ENCODE measurements at regions not wholly inside any gene's neighbourhood (a gene's known extent, or its start where the extent isn't known, plus 50 kb on each side); places are given as distances from the start of the nearest gene placed in this dataset.
"Not testable (repeated sequence)": the region's sequence is repeated elsewhere in the genome, so short reads cannot be mapped to it uniquely, and the experiment has no call there.

GRCh38 chr15:63434576-63435186, 53.0 kb upstream of the CA12 start:
- Mint-ChIP-seq H3K4me1 (peaks cover 7% of the 10 kb centered on the region in 2 donors), H3K4me3 (no peak overlapping the region), H3K27me3 (peaks cover 0 to 8% of the 10 kb centered on the region in 2 donors), H3K27ac (no peak overlapping the region), H3K36me3 (no peaks in the 10 kb centered on the region), H3K9me3 (no peaks in the 10 kb centered on the region)
- ATAC-seq (replicated peaks) (no peak), DNase-seq (no peak)

- peaks cover 7% of the 10 kb centered on the region in 2 donors for H3K4me1 Mint-ChIP-seq
- no peak for ATAC-seq (replicated peaks)
- no peak overlapping the region for H3K4me3 Mint-ChIP-seq
- no peaks in the 10 kb centered on the region for H3K36me3 Mint-ChIP-seq
- H3K9me3 Mint-ChIP-seq: no peaks in the 10 kb centered on the region
- no peak overlapping the region for H3K27ac Mint-ChIP-seq
- peaks cover 0 to 8% of the 10 kb centered on the region in 2 donors for H3K27me3 Mint-ChIP-seq
- DNase-seq: no peak
Observed at GRCh38 chr15:63435204-63435820, 53.7 kb upstream of the CA12 start.

- no peak for DNase-seq
- H3K27me3 Mint-ChIP-seq: peaks cover 0 to 8% of the 10 kb centered on the region in 2 donors
Observed at GRCh38 chr15:63436341-63436740, 54.7 kb upstream of the CA12 start.

GRCh38 chr15:63436872-63437375, 55.3 kb upstream of the CA12 start:
- H3K4me3 Mint-ChIP-seq: no peak overlapping the region
- ATAC-seq (replicated peaks): peak; percentile 54 to 67
- H3K36me3 Mint-ChIP-seq: no peaks in the 10 kb centered on the region
- no peak for DNase-seq
- peaks cover 7% of the 10 kb centered on the region in 2 donors for H3K4me1 Mint-ChIP-seq
- H3K9me3 Mint-ChIP-seq: no peaks in the 10 kb centered on the region
- H3K27me3 Mint-ChIP-seq: peaks cover 0 to 8% of the 10 kb centered on the region in 2 donors
- H3K27ac Mint-ChIP-seq: peak overlapping the region; percentile 9

More at GRCh38 chr15:63436341-63436740, 54.7 kb upstream of the CA12 start:
- no peaks in the 10 kb centered on the region for H3K9me3 Mint-ChIP-seq
- no peak overlapping the region for H3K4me3 Mint-ChIP-seq
- no peak for ATAC-seq (replicated peaks)
- H3K4me1 Mint-ChIP-seq: peaks cover 7% of the 10 kb centered on the region in 2 donors
- H3K36me3 Mint-ChIP-seq: no peaks in the 10 kb centered on the region
- no peak overlapping the region for H3K27ac Mint-ChIP-seq

GRCh38 chr15:63439536-63440264, 58.1 kb upstream of the CA12 start:
- Mint-ChIP-seq H3K4me1 (peaks cover 7% of the 10 kb centered on the region in 2 donors), H3K36me3 (no peaks in the 10 kb centered on the region), H3K27me3 (no peaks in the 10 kb centered on the region), H3K4me3 (no peak overlapping the region), H3K27ac (no peak overlapping the region), H3K9me3 (no peaks in the 10 kb centered on the region)
- no peak for DNase-seq
- ATAC-seq (replicated peaks): no peak

- Mint-ChIP-seq H3K4me1 (peaks cover 7% of the 10 kb centered on the region in 2 donors), H3K36me3 (no peaks in the 10 kb centered on the region), H3K4me3 (no peak overlapping the region), H3K27me3 (no peaks in the 10 kb centered on the region), H3K27ac (no peak overlapping the region), H3K9me3 (no peaks in the 10 kb centered on the region)
- ATAC-seq (replicated peaks): no peak
- no peak for DNase-seq
Observed at GRCh38 chr15:63440265-63440648, 58.6 kb upstream of the CA12 start.

GRCh38 chr15:63440756-63441155, 59.1 kb upstream of the CA12 start:
- ATAC-seq (replicated peaks) (no peak), DNase-seq (no peak)
- no peak overlapping the region for H3K4me3 Mint-ChIP-seq
- no peaks in the 10 kb centered on the region for H3K36me3 Mint-ChIP-seq
- no peak overlapping the region for H3K27ac Mint-ChIP-seq
- H3K4me1 Mint-ChIP-seq: peaks cover 5 to 7% of the 10 kb centered on the region in 2 donors
- no peaks in the 10 kb centered on the region for H3K27me3 Mint-ChIP-seq
- H3K9me3 Mint-ChIP-seq: no peaks in the 10 kb centered on the region

GRCh38 chr15:63441266-63441665, 59.6 kb upstream of the CA12 start:
- DNase-seq (no peak), ATAC-seq (replicated peaks) (no peak)
- Mint-ChIP-seq H3K27me3 (no peaks in the 10 kb centered on the region), H3K27ac (no peak overlapping the region), H3K36me3 (no peaks in the 10 kb centered on the region), H3K9me3 (no peaks in the 10 kb centered on the region), H3K4me3 (no peak overlapping the region), H3K4me1 (peaks cover 5 to 7% of the 10 kb centered on the region in 2 donors)

- H3K27ac Mint-ChIP-seq: no peak overlapping the region
- DNase-seq (no peak), ATAC-seq (replicated peaks) (no peak)
- H3K36me3 Mint-ChIP-seq: no peaks in the 10 kb centered on the region
- H3K27me3 Mint-ChIP-seq: no peaks in the 10 kb centered on the region
- H3K4me3 Mint-ChIP-seq: no peak overlapping the region
- H3K9me3 Mint-ChIP-seq: no peaks in the 10 kb centered on the region
- peaks cover 0 to under 1% of the 10 kb centered on the region in 2 donors for H3K4me1 Mint-ChIP-seq
Observed at GRCh38 chr15:63442080-63442479, 60.4 kb upstream of the CA12 start.

GRCh38 chr15:63444611-63445010, 59.8 kb upstream of the USP3 start:
- Mint-ChIP-seq H3K27ac (no peak overlapping the region), H3K36me3 (no peaks in the 10 kb centered on the region), H3K9me3 (no peaks in the 10 kb centered on the region), H3K27me3 (no peaks in the 10 kb centered on the region), H3K4me1 (peaks cover 0 to 5% of the 10 kb centered on the region in 2 donors), H3K4me3 (no peak overlapping the region)
- DNase-seq (no peak), ATAC-seq (replicated peaks) (no peak)

- no peak for ATAC-seq (replicated peaks)
Observed at GRCh38 chr15:63446255-63446654, 58.1 kb upstream of the USP3 start.

GRCh38 chr15:63447017-63447676, 57.2 kb upstream of the USP3 start:
- H3K4me1 Mint-ChIP-seq: peaks cover 0 to 5% of the 10 kb centered on the region in 2 donors
- no peak overlapping the region for H3K27ac Mint-ChIP-seq
- no peak for ATAC-seq (replicated peaks)
- H3K4me3 Mint-ChIP-seq: no peak overlapping the region
- DNase-seq: no peak
- no peaks in the 10 kb centered on the region for H3K27me3 Mint-ChIP-seq
- H3K9me3 Mint-ChIP-seq: no peaks in the 10 kb centered on the region
- no peaks in the 10 kb centered on the region for H3K36me3 Mint-ChIP-seq

More at GRCh38 chr15:63446255-63446654, 58.1 kb upstream of the USP3 start:
- Mint-ChIP-seq H3K36me3 (no peaks in the 10 kb centered on the region), H3K4me3 (no peak overlapping the region), H3K4me1 (peaks cover 0 to 5% of the 10 kb centered on the region in 2 donors), H3K27ac (no peak overlapping the region), H3K9me3 (no peaks in the 10 kb centered on the region), H3K27me3 (no peaks in the 10 kb centered on the region)
- DNase-seq: no peak

GRCh38 chr15:63448266-63448665, 56.1 kb upstream of the USP3 start:
- Mint-ChIP-seq H3K27me3 (no peaks in the 10 kb centered on the region), H3K36me3 (no peaks in the 10 kb centered on the region), H3K4me1 (peaks cover 0 to 5% of the 10 kb centered on the region in 2 donors), H3K27ac (no peak overlapping the region), H3K4me3 (no peak overlapping the region), H3K9me3 (no peaks in the 10 kb centered on the region)
- DNase-seq (no peak), ATAC-seq (replicated peaks) (no peak)

- not testable (repeated sequence) for DNase-seq; H3K36me3 Mint-ChIP-seq; H3K9me3 Mint-ChIP-seq; H3K4me3 Mint-ChIP-seq; H3K27ac Mint-ChIP-seq; H3K4me1 Mint-ChIP-seq; H3K27me3 Mint-ChIP-seq; ATAC-seq (replicated peaks)
Observed at GRCh38 chr15:63448872-63449555, 55.4 kb upstream of the USP3 start.

Measured in stimulated activated naive B cell treated with anti-CD40 and anti-IgM and Interleukin-4, amounts not matched to agents 10 μg/mL and 1 μg/mL and 100 μg/mL, for 72 hours (primary cell).